ENCODE measurements at regions not wholly inside any gene's neighbourhood (a gene's known extent, or its start where the extent isn't known, plus 50 kb on each side); places are given as distances from the start of the nearest gene placed in this dataset.

GRCh38 chr2:43103093-43103404, 123.4 kb downstream of the ZFP36L2 start:
- TF ChIP-seq CTCF (conservative IDR thresholded peaks at IDR 0.05; ENCODE audit: low read depth in 2 of 2) (no peak), EZH2phosphoT487 (IDR thresholded peaks at IDR 0.05; ENCODE audit: unreplicated experiment) (no peak)

Data from GM23338 (cell line).